Activated CD8-positive, alpha-beta memory T cell treated with anti-CD3 and anti-CD28 coated beads, Interleukin-2, amount 10 ng/mL, durations not matched to agents 7 days and 5 days (primary cell): ENCODE measurements at regions not wholly inside any gene's neighbourhood (a gene's known extent, or its start where the extent isn't known, plus 50 kb on each side); places are given as distances from the start of the nearest gene placed in this dataset.
A peak's percentile ranks its signal among the peaks of the same experiment; 100 is the strongest.
"Not testable (repeated sequence)": the region's sequence is repeated elsewhere in the genome, so short reads cannot be mapped to it uniquely, and the experiment has no call there.

Source experiments
- ATAC-seq: fragments of 150-1000 bp; cut with Tn5 transposase; one replicate; pipeline ENCODE4 v1.10.0; 2021; ENCODE audit warnings: moderate library complexity
- CTCF ChIA-PET: fragments of 350-600 bp; sonication (Branson Sonifier 250); formaldehyde crosslinking; loops from one replicate; lab custom pipeline; 2021; ENCODE audit warnings: antibody characterized with exemption; lab: Charles Lee
- DNase-seq: peaks from one replicate; pipeline ENCODE4 v3.0.0-alpha.2; 2020
- H3K27ac Mint-ChIP-seq: one replicate; pipeline ENCODE4 v1.8.0; 2021; ENCODE audit warnings: mild to moderate bottlenecking, mixed read lengths
- H3K27me3 Mint-ChIP-seq: one replicate; pipeline ENCODE4 v1.8.0; 2021; ENCODE audit warnings: mixed read lengths
- H3K36me3 Mint-ChIP-seq: one replicate; pipeline ENCODE4 v1.8.0; 2021; ENCODE audit warnings: mild to moderate bottlenecking, mixed read lengths
- H3K4me1 Mint-ChIP-seq: one replicate; pipeline ENCODE4 v1.8.0; 2021; ENCODE audit warnings: mixed read lengths
- H3K4me3 Mint-ChIP-seq: one replicate; pipeline ENCODE4 v1.8.0; 2021; ENCODE audit warnings: mild to moderate bottlenecking, moderate library complexity, mixed read lengths
- H3K9me3 Mint-ChIP-seq: one replicate; pipeline ENCODE4 v1.8.0; 2022; ENCODE audit warnings: low read depth, mixed read lengths

- H3K4me3 Mint-ChIP-seq: no peak overlapping the region
- peaks cover 3% of the 10 kb centered on the region for H3K4me1 Mint-ChIP-seq
- CTCF ChIA-PET: no interaction called here
- H3K9me3 Mint-ChIP-seq: no peaks in the 10 kb centered on the region
- DNase-seq (no peak), ATAC-seq (no peak)
- H3K36me3 Mint-ChIP-seq: no peaks in the 10 kb centered on the region
- H3K27ac Mint-ChIP-seq: peak overlapping the region; percentile 12
- no peaks in the 10 kb centered on the region for H3K27me3 Mint-ChIP-seq
Observed at GRCh38 chr7:110502888-110503465, 588.0 kb upstream of the LRRN3 start.

GRCh38 chr7:110507369-110507768, 583.6 kb upstream of the LRRN3 start:
- H3K27me3 Mint-ChIP-seq: no peaks in the 10 kb centered on the region
- ATAC-seq (no peak), DNase-seq (no peak)
- H3K9me3 Mint-ChIP-seq: no peaks in the 10 kb centered on the region
- H3K27ac Mint-ChIP-seq: no peak overlapping the region
- CTCF ChIA-PET: no interaction called here
- peaks cover 3% of the 10 kb centered on the region for H3K4me1 Mint-ChIP-seq
- H3K36me3 Mint-ChIP-seq: no peaks in the 10 kb centered on the region
- H3K4me3 Mint-ChIP-seq: no peak overlapping the region

GRCh38 chr7:110507832-110508231, 583.1 kb upstream of the LRRN3 start:
- no peak overlapping the region for H3K27ac Mint-ChIP-seq
- peaks cover 2% of the 10 kb centered on the region for H3K4me1 Mint-ChIP-seq
- no peak overlapping the region for H3K4me3 Mint-ChIP-seq
- no peaks in the 10 kb centered on the region for H3K36me3 Mint-ChIP-seq
- CTCF ChIA-PET: no interaction called here
- no peaks in the 10 kb centered on the region for H3K27me3 Mint-ChIP-seq
- no peaks in the 10 kb centered on the region for H3K9me3 Mint-ChIP-seq
- ATAC-seq (no peak), DNase-seq (no peak)

GRCh38 chr7:110514975-110515551, 575.9 kb upstream of the LRRN3 start:
- H3K27ac Mint-ChIP-seq, H3K27me3 Mint-ChIP-seq, H3K4me3 Mint-ChIP-seq, H3K9me3 Mint-ChIP-seq, ATAC-seq, H3K4me1 Mint-ChIP-seq, H3K36me3 Mint-ChIP-seq, DNase-seq, CTCF ChIA-PET: not testable (repeated sequence)

- Mint-ChIP-seq H3K36me3 (no peaks in the 10 kb centered on the region), H3K4me3 (no peak overlapping the region), H3K4me1 (no peaks in the 10 kb centered on the region), H3K27ac (no peak overlapping the region), H3K9me3 (no peaks in the 10 kb centered on the region), H3K27me3 (no peaks in the 10 kb centered on the region)
- ATAC-seq (no peak), DNase-seq (no peak)
- CTCF ChIA-PET: no interaction called here
Observed at GRCh38 chr7:110519851-110520250, 571.1 kb upstream of the LRRN3 start.

- Mint-ChIP-seq H3K27me3 (no peaks in the 10 kb centered on the region), H3K36me3 (no peaks in the 10 kb centered on the region), H3K4me1 (no peaks in the 10 kb centered on the region), H3K27ac (no peak overlapping the region), H3K4me3 (no peak overlapping the region), H3K9me3 (no peaks in the 10 kb centered on the region)
- ATAC-seq (no peak), DNase-seq (no peak)
- CTCF ChIA-PET: no interaction called here
Observed at GRCh38 chr7:110521357-110521911, 569.5 kb upstream of the LRRN3 start.

GRCh38 chr7:110522061-110522760, 568.7 kb upstream of the LRRN3 start:
- Mint-ChIP-seq H3K9me3 (no peaks in the 10 kb centered on the region), H3K4me1 (no peaks in the 10 kb centered on the region), H3K27me3 (no peaks in the 10 kb centered on the region), H3K36me3 (no peaks in the 10 kb centered on the region), H3K27ac (no peak overlapping the region), H3K4me3 (no peak overlapping the region)
- CTCF ChIA-PET: no interaction called here
- DNase-seq (no peak), ATAC-seq (no peak)

GRCh38 chr7:110522761-110523200, 568.1 kb upstream of the LRRN3 start:
- Mint-ChIP-seq H3K4me3 (no peak overlapping the region), H3K27ac (no peak overlapping the region), H3K27me3 (no peaks in the 10 kb centered on the region), H3K36me3 (no peaks in the 10 kb centered on the region), H3K4me1 (no peaks in the 10 kb centered on the region), H3K9me3 (no peaks in the 10 kb centered on the region)
- CTCF ChIA-PET: no interaction called here
- DNase-seq (no peak), ATAC-seq (no peak)

- DNase-seq: no peak
- Mint-ChIP-seq H3K27ac (no peak overlapping the region), H3K27me3 (no peaks in the 10 kb centered on the region), H3K9me3 (no peaks in the 10 kb centered on the region), H3K4me1 (peaks cover 3% of the 10 kb centered on the region), H3K36me3 (no peaks in the 10 kb centered on the region), H3K4me3 (no peak overlapping the region)
- no peak for ATAC-seq
- CTCF ChIA-PET: no interaction called here
Observed at GRCh38 chr7:110529175-110529574, 561.8 kb upstream of the LRRN3 start.

- no peak overlapping the region for H3K4me3 Mint-ChIP-seq
- H3K9me3 Mint-ChIP-seq: no peaks in the 10 kb centered on the region
- ATAC-seq (no peak), DNase-seq (no peak)
- CTCF ChIA-PET: no interaction called here
- no peak overlapping the region for H3K27ac Mint-ChIP-seq
- no peaks in the 10 kb centered on the region for H3K36me3 Mint-ChIP-seq
- H3K4me1 Mint-ChIP-seq: peaks cover 3% of the 10 kb centered on the region
- H3K27me3 Mint-ChIP-seq: no peaks in the 10 kb centered on the region
Observed at GRCh38 chr7:110531186-110531585, 559.7 kb upstream of the LRRN3 start.

GRCh38 chr7:110534241-110534931, 556.5 kb upstream of the LRRN3 start:
- Mint-ChIP-seq H3K27ac (no peak overlapping the region), H3K4me1 (peaks cover 3% of the 10 kb centered on the region), H3K9me3 (no peaks in the 10 kb centered on the region), H3K36me3 (no peaks in the 10 kb centered on the region), H3K27me3 (no peaks in the 10 kb centered on the region), H3K4me3 (no peak overlapping the region)
- CTCF ChIA-PET: no interaction called here
- DNase-seq (no peak), ATAC-seq (no peak)

GRCh38 chr7:110539216-110539615, 551.7 kb upstream of the LRRN3 start:
- ATAC-seq: no peak
- H3K9me3 Mint-ChIP-seq: no peaks in the 10 kb centered on the region
- H3K27me3 Mint-ChIP-seq: no peaks in the 10 kb centered on the region
- CTCF ChIA-PET: no interaction called here
- no peak for DNase-seq
- no peak overlapping the region for H3K27ac Mint-ChIP-seq
- no peaks in the 10 kb centered on the region for H3K4me1 Mint-ChIP-seq
- no peaks in the 10 kb centered on the region for H3K36me3 Mint-ChIP-seq
- H3K4me3 Mint-ChIP-seq: no peak overlapping the region

- no peaks in the 10 kb centered on the region for H3K4me1 Mint-ChIP-seq
- CTCF ChIA-PET: no interaction called here
- ATAC-seq: no peak
- H3K9me3 Mint-ChIP-seq: no peaks in the 10 kb centered on the region
- no peak overlapping the region for H3K27ac Mint-ChIP-seq
- DNase-seq: no peak
- H3K36me3 Mint-ChIP-seq: no peaks in the 10 kb centered on the region
- no peak overlapping the region for H3K4me3 Mint-ChIP-seq
- H3K27me3 Mint-ChIP-seq: peaks cover 3% of the 10 kb centered on the region
Observed at GRCh38 chr7:110541962-110542361, 549.0 kb upstream of the LRRN3 start.
